Nephron progenitor cell (in vitro differentiated cells): ENCODE measurements at regions not wholly inside any gene's neighbourhood (a gene's known extent, or its start where the extent isn't known, plus 50 kb on each side); places are given as distances from the start of the nearest gene placed in this dataset.
A peak's percentile ranks its signal among the peaks of the same experiment; 100 is the strongest.
"Not testable (repeated sequence)": the region's sequence is repeated elsewhere in the genome, so short reads cannot be mapped to it uniquely, and the experiment has no call there.

ENCODE experiments used
- DNase-seq: peaks from one replicate; pipeline ENCODE4 v3.0.0; 2021
- H3K27ac Mint-ChIP-seq: 2 replicates; pipeline ENCODE4 v1.8.0; 2021; ENCODE audit warnings: mild to moderate bottlenecking, moderate library complexity, mixed read lengths
- H3K27me3 Mint-ChIP-seq: 2 replicates; pipeline ENCODE4 v1.8.0; 2021; ENCODE audit warnings: mild to moderate bottlenecking, low read depth, mixed read lengths; ENCODE audit not compliant: poor library complexity
- H3K36me3 Mint-ChIP-seq: 2 replicates; pipeline ENCODE4 v1.8.0; 2021; ENCODE audit warnings: low read depth, mixed read lengths
- H3K4me1 Mint-ChIP-seq: 2 replicates; pipeline ENCODE4 v1.8.0; 2021; ENCODE audit warnings: mixed read lengths
- H3K4me3 Mint-ChIP-seq: 2 replicates; pipeline ENCODE4 v1.8.0; 2021; ENCODE audit warnings: mild to moderate bottlenecking, moderate library complexity, mixed read lengths
- H3K9me3 Mint-ChIP-seq: 2 replicates; pipeline ENCODE4 v1.8.0; 2021; ENCODE audit warnings: mild to moderate bottlenecking, moderate library complexity, mixed read lengths
- CTCF ChIP-seq: fragments of 200-600 bp; sonication (generic); IDR thresholded peaks from 2 replicates; pipeline ENCODE4 v1.5.0; 2021; ENCODE audit warnings: antibody characterized with exemption

GRCh38 chr12:24630856-24631255, 318.0 kb downstream of the BCAT1 start:
- H3K9me3 Mint-ChIP-seq = peaks cover 9% of the 10 kb centered on the region
- no peaks in the 10 kb centered on the region for H3K4me1 Mint-ChIP-seq
- no peak for DNase-seq
- no peak overlapping the region for H3K27ac Mint-ChIP-seq
- H3K4me3 Mint-ChIP-seq = no peak overlapping the region
- H3K27me3 Mint-ChIP-seq = peaks cover 3% of the 10 kb centered on the region
- TF ChIP-seq CTCF = no peak
- H3K36me3 Mint-ChIP-seq = no peaks in the 10 kb centered on the region

GRCh38 chr12:24630446-24630845, 318.5 kb downstream of the BCAT1 start:
- Mint-ChIP-seq H3K4me1 (no peaks in the 10 kb centered on the region), H3K4me3 (no peak overlapping the region), H3K27ac (no peak overlapping the region), H3K36me3 (no peaks in the 10 kb centered on the region), H3K27me3 (peaks cover 3% of the 10 kb centered on the region), H3K9me3 (peaks cover 9% of the 10 kb centered on the region)
- TF ChIP-seq CTCF = no peak
- no peak for DNase-seq

GRCh38 chr12:24625103-24625502, 323.8 kb downstream of the BCAT1 start:
- no peaks in the 10 kb centered on the region for H3K4me1 Mint-ChIP-seq

GRCh38 chr12:24619954-24620353, 328.9 kb downstream of the BCAT1 start:
- H3K4me1 Mint-ChIP-seq = peaks cover 17% of the 10 kb centered on the region
- H3K27ac Mint-ChIP-seq, H3K27me3 Mint-ChIP-seq, H3K36me3 Mint-ChIP-seq, DNase-seq, H3K4me3 Mint-ChIP-seq: not testable (repeated sequence)
- H3K9me3 Mint-ChIP-seq = peaks cover 45% of the 10 kb centered on the region

More at GRCh38 chr12:24625103-24625502, 323.8 kb downstream of the BCAT1 start:
- Mint-ChIP-seq H3K36me3 (no peaks in the 10 kb centered on the region), H3K4me3 (no peak overlapping the region), H3K27me3 (no peaks in the 10 kb centered on the region), H3K9me3 (peaks cover 50% of the 10 kb centered on the region), H3K27ac (no peak overlapping the region)
- TF ChIP-seq CTCF = no peak
- DNase-seq = no peak

- H3K4me1 Mint-ChIP-seq = peaks cover 17% of the 10 kb centered on the region
- H3K9me3 Mint-ChIP-seq = peaks cover 25% of the 10 kb centered on the region
- H3K4me3 Mint-ChIP-seq = no peak overlapping the region
- H3K27ac Mint-ChIP-seq = peak overlapping the region; percentile 22
- H3K36me3 Mint-ChIP-seq = no peaks in the 10 kb centered on the region
- peaks cover 3% of the 10 kb centered on the region for H3K27me3 Mint-ChIP-seq
- TF ChIP-seq CTCF = no peak
- no peak for DNase-seq
These were observed 331.4 kb downstream of the BCAT1 start for GRCh38 chr12:24617471-24617870.

GRCh38 chr12:24615967-24616411, 332.9 kb downstream of the BCAT1 start:
- no peak for DNase-seq
- Mint-ChIP-seq H3K4me1 (peaks cover 17% of the 10 kb centered on the region), H3K36me3 (no peaks in the 10 kb centered on the region), H3K27ac (no peak overlapping the region), H3K27me3 (peaks cover 3% of the 10 kb centered on the region), H3K9me3 (peaks cover 21% of the 10 kb centered on the region), H3K4me3 (no peak overlapping the region)
- no peak for TF ChIP-seq CTCF
